HEK293 (cell line): ENCODE measurements at regions not wholly inside any gene's neighbourhood (a gene's known extent, or its start where the extent isn't known, plus 50 kb on each side); places are given as distances from the start of the nearest gene placed in this dataset.

ENCODE experiments used
- CTCF ChIA-PET: fragments of 350-600 bp; formaldehyde crosslinking; extraction: SDS; loops from one replicate; lab custom pipeline; 2021; ENCODE audit warnings: antibody characterized with exemption; lab: Yijun Ruan, JAX
- POLR2A ChIA-PET: fragments of 300-600 bp; formaldehyde crosslinking; extraction: SDS; loops from one replicate; lab custom pipeline; 2020; ENCODE audit warnings: antibody characterized with exemption, inconsistent platforms; lab: Yijun Ruan, JAX
- H3K27ac ChIP-seq: fragments of 200-500 bp; sonication (Bioruptor generic); 2 replicates; pipeline ENCODE4 v1.5.1; 2014; ENCODE audit warnings: low read depth, low read length, control low read depth, inconsistent platforms; ENCODE audit errors: extremely low read depth
- H3K36me3 ChIP-seq, 2 experiments: fragments of 200-500 bp in 1 of 2; sonication (Bioruptor generic) in 1 of 2; 1 replicate in 1 of 2; 2 replicates in 1 of 2; pipeline ENCODE4 v1.5.1; 2014 to 2017; ENCODE audit warnings: inconsistent platforms in 2 of 2, low read length in 2 of 2; ENCODE audit not compliant: control insufficient read depth in 2 of 2, insufficient read depth in 1 of 2
- H3K4me1 ChIP-seq: fragments of 200-500 bp; sonication (Bioruptor generic); 2 replicates; pipeline ENCODE4 v1.5.1; 2014; ENCODE audit warnings: mild to moderate bottlenecking, low read length, inconsistent platforms; ENCODE audit not compliant: control insufficient read depth, insufficient read depth
- H3K4me3 ChIP-seq: 2 replicates; pipeline ENCODE4 v1.5.1; 2011; ENCODE audit warnings: low read depth, mild to moderate bottlenecking, control low read depth, low read length, moderate library complexity
- H3K9me3 ChIP-seq: fragments of 200-500 bp; sonication (Bioruptor generic); 2 replicates; pipeline ENCODE4 v1.5.1; 2014; ENCODE audit warnings: low read depth, low read length, inconsistent platforms; ENCODE audit not compliant: control insufficient read depth, insufficient read depth
- BCL11A ChIP-seq: fragments of 450-650 bp; formaldehyde crosslinking; IDR thresholded peaks from 2 replicates; pipeline ENCODE4 v1.5.1; 2016; ENCODE audit warnings: low read depth, missing biosample characterization, missing genetic modification characterization
- GLI2 ChIP-seq: fragments of 450-650 bp; formaldehyde crosslinking; IDR thresholded peaks from 2 replicates; pipeline ENCODE4; 2017; ENCODE audit warnings: missing biosample characterization, missing genetic modification characterization, low read depth, borderline replicate concordance
- SCRT1 ChIP-seq: fragments of 450-650 bp; formaldehyde crosslinking; IDR thresholded peaks from 2 replicates; pipeline ENCODE4 v1.5.1; 2016; ENCODE audit warnings: missing biosample characterization, missing genetic modification characterization, borderline replicate concordance
- YY2 ChIP-seq: fragments of 450-650 bp; formaldehyde crosslinking; IDR thresholded peaks from 2 replicates; pipeline ENCODE4 v1.5.1; 2016; ENCODE audit warnings: missing biosample characterization, missing genetic modification characterization
- ZEB2 ChIP-seq: fragments of 450-650 bp; formaldehyde crosslinking; IDR thresholded peaks from 2 replicates; pipeline ENCODE4 v1.5.1; 2016; ENCODE audit warnings: missing biosample characterization, missing genetic modification characterization
- ZFP3 ChIP-seq: fragments of 450-650 bp; formaldehyde crosslinking; IDR thresholded peaks from 2 replicates; pipeline ENCODE4 v1.5.1; 2016; ENCODE audit warnings: low read depth, missing biosample characterization, missing genetic modification characterization
- ZNF10 ChIP-seq: fragments of 450-650 bp; formaldehyde crosslinking; IDR thresholded peaks from 2 replicates; pipeline ENCODE4 v1.5.1; 2017; ENCODE audit warnings: missing biosample characterization, missing genetic modification characterization
- ZNF112 ChIP-seq: fragments of 450-650 bp; formaldehyde crosslinking; IDR thresholded peaks from 2 replicates; pipeline ENCODE4 v1.5.0; 2017; ENCODE audit warnings: missing biosample characterization, missing genetic modification characterization
- ZNF391 ChIP-seq: fragments of 450-650 bp; formaldehyde crosslinking; IDR thresholded peaks from 2 replicates; pipeline ENCODE4 v1.5.1; 2016; ENCODE audit warnings: low read depth, missing biosample characterization, missing genetic modification characterization, borderline replicate concordance
- ZNF48 ChIP-seq: fragments of 450-650 bp; formaldehyde crosslinking; IDR thresholded peaks from 2 replicates; pipeline ENCODE4 v1.5.1; 2016; ENCODE audit warnings: missing biosample characterization, missing genetic modification characterization
- ZNF544 ChIP-seq: fragments of 450-650 bp; formaldehyde crosslinking; IDR thresholded peaks from 2 replicates; pipeline ENCODE4 v1.5.0; 2017; ENCODE audit warnings: missing biosample characterization, missing genetic modification characterization
- ZNF560 ChIP-seq: fragments of 450-650 bp; formaldehyde crosslinking; IDR thresholded peaks from 2 replicates; pipeline ENCODE4 v1.5.1; 2017; ENCODE audit warnings: missing biosample characterization, missing genetic modification characterization, borderline replicate concordance
- ZNF585B ChIP-seq: fragments of 450-650 bp; formaldehyde crosslinking; IDR thresholded peaks from 2 replicates; pipeline ENCODE4 v1.5.1; 2016; ENCODE audit warnings: missing biosample characterization, missing genetic modification characterization
- ZNF626 ChIP-seq: fragments of 450-650 bp; sonication (Bioruptor Pico); formaldehyde crosslinking; IDR thresholded peaks from 2 replicates; pipeline ENCODE4 v1.5.1; 2018; ENCODE audit warnings: missing biosample characterization, missing genetic modification characterization, inconsistent platforms
- ZNF629 ChIP-seq: fragments of 450-650 bp; formaldehyde crosslinking; IDR thresholded peaks from 2 replicates; pipeline ENCODE4 v1.5.1; 2017; ENCODE audit warnings: missing biosample characterization, missing genetic modification characterization
- ZNF747 ChIP-seq: fragments of 450-650 bp; formaldehyde crosslinking; IDR thresholded peaks from 2 replicates; pipeline ENCODE4 v1.5.1; 2016; ENCODE audit warnings: missing biosample characterization, missing genetic modification characterization
- ZSCAN23 ChIP-seq: fragments of 450-650 bp; formaldehyde crosslinking; IDR thresholded peaks from 2 replicates; pipeline ENCODE4 v1.5.1; 2016; ENCODE audit warnings: missing biosample characterization, missing genetic modification characterization
- TF ChIP-seq, protein P1 (sequence below): fragments of 450-650 bp; formaldehyde crosslinking; IDR thresholded peaks from 2 replicates; pipeline ENCODE4 v1.5.1; 2016; ENCODE audit warnings: missing biosample characterization, missing genetic modification characterization
- TF ChIP-seq, protein P2 (sequence below): sonication (generic); formaldehyde crosslinking; IDR thresholded peaks from 2 replicates; pipeline ENCODE4 v1.8.1; 2022; ENCODE audit warnings: mild to moderate bottlenecking, moderate library complexity, missing genetic modification reagents
- TF ChIP-seq, protein P3 (sequence below): fragments of 450-650 bp; formaldehyde crosslinking; IDR thresholded peaks from 2 replicates; pipeline ENCODE4 v1.5.1; 2016; ENCODE audit warnings: missing biosample characterization, missing genetic modification characterization, low read depth
- TF ChIP-seq, protein P4 (sequence below): fragments of 450-650 bp; formaldehyde crosslinking; IDR thresholded peaks from 2 replicates; pipeline ENCODE4 v1.5.1; 2016; ENCODE audit warnings: missing biosample characterization, missing genetic modification characterization

DNA sequence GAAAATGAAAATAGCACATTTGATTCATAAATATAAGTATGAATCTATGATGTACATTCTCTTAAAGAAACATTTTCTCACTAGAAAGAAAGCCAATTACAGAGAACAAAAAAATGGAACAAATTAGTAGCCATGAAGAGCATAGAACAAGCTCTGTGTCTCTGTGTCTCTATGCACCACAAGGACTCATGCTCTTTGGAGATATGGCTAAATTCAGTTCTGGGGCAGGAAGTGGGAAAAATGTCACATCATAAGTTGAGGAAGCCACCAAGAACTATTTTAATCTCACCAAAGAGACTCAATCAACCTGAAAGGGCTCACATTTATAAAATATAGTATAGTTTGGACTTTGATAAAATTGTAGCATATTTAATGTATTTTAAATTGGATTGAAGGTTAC lies 1259.8 kb upstream of the GJE1 start:
- Histone ChIP-seq H3K4me1 (no peaks in the 10 kb centered on the region), H3K9me3 (no peaks in the 10 kb centered on the region), H3K36me3 (no peaks in the 10 kb centered on the region), H3K4me3 (no peak overlapping the region), H3K27ac (no peak overlapping the region)
- ChIA-PET CTCF (no interaction called here), POLR2A (interaction anchor here (0.6 kb wide), 1 partner anchor 698 kb away, joined by 3 read pairs; no protein-coding TSS in a partner anchor)
- no peak for TF ChIP-seq ZNF629 (tag by site-specific recombination)
- no peak for TF ChIP-seq BCL11A (tag by site-specific recombination)
- TF ChIP-seq YY2 (tag by site-specific recombination), result no peak
- TF ChIP-seq, protein P1, sequence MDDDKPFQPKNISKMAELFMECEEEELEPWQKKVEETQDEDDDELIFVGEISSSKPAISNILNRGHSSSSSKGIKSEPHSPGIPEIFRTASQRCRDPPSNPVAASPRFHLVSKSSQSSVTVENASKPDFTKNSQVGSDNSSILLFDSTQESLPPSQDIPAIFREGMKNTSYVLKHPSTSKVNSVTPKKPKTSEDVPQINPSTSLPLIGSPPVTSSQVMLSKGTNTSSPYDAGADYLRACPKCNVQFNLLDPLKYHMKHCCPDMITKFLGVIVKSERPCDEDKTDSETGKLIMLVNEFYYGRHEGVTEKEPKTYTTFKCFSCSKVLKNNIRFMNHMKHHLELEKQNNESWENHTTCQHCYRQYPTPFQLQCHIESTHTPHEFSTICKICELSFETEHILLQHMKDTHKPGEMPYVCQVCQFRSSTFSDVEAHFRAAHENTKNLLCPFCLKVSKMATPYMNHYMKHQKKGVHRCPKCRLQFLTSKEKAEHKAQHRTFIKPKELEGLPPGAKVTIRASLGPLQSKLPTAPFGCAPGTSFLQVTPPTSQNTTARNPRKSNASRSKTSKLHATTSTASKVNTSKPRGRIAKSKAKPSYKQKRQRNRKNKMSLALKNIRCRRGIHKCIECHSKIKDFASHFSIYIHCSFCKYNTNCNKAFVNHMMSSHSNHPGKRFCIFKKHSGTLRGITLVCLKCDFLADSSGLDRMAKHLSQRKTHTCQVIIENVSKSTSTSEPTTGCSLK (tag by site-specific recombination), result no peak
- TF ChIP-seq GLI2, result no peak
- no peak for TF ChIP-seq ZNF585B (tag by site-specific recombination)

DNA sequence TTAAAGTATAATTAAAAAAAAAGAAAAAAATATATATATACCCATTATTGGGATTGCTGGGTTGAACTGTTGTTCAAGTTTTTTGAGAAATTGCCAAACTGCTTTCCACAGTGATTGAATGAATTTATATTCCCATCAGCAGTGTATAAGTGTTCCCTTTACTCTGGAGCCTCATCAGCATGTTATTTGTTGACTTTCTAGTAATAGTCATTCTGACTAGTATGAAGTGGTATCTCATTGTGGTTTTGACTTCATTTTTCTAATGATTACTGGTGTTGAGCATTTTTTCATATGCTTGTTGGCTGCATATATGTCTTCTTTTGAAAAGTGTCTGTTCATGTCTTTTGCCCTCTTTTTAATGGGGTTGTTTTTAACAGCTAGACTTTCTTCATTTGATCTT lies 1260.8 kb upstream of the GJE1 start:
- no peaks in the 10 kb centered on the region for H3K36me3 ChIP-seq
- no peak overlapping the region for H3K27ac ChIP-seq
- no peaks in the 10 kb centered on the region for H3K4me1 ChIP-seq
- no peak for TF ChIP-seq ZNF10
- TF ChIP-seq, protein P2, sequence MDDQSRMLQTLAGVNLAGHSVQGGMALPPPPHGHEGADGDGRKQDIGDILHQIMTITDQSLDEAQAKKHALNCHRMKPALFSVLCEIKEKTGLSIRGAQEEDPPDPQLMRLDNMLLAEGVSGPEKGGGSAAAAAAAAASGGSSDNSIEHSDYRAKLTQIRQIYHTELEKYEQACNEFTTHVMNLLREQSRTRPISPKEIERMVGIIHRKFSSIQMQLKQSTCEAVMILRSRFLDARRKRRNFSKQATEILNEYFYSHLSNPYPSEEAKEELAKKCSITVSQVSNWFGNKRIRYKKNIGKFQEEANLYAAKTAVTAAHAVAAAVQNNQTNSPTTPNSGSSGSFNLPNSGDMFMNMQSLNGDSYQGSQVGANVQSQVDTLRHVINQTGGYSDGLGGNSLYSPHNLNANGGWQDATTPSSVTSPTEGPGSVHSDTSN, result no peak
- TF ChIP-seq ZEB2 (tag by site-specific recombination), result no peak
- TF ChIP-seq ZNF391 (tag by site-specific recombination), result no peak
- no peak for TF ChIP-seq ZNF112 (tag by site-specific recombination)
- no peak for TF ChIP-seq ZNF747
- TF ChIP-seq ZNF560, result no peak
- TF ChIP-seq, protein P3, sequence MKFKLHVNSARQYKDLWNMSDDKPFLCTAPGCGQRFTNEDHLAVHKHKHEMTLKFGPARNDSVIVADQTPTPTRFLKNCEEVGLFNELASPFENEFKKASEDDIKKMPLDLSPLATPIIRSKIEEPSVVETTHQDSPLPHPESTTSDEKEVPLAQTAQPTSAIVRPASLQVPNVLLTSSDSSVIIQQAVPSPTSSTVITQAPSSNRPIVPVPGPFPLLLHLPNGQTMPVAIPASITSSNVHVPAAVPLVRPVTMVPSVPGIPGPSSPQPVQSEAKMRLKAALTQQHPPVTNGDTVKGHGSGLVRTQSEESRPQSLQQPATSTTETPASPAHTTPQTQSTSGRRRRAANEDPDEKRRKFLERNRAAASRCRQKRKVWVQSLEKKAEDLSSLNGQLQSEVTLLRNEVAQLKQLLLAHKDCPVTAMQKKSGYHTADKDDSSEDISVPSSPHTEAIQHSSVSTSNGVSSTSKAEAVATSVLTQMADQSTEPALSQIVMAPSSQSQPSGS (tag by site-specific recombination), result no peak
- no peak for TF ChIP-seq ZNF626
- TF ChIP-seq ZSCAN23, result no peak
- TF ChIP-seq SCRT1, result no peak
- TF ChIP-seq, protein P4, sequence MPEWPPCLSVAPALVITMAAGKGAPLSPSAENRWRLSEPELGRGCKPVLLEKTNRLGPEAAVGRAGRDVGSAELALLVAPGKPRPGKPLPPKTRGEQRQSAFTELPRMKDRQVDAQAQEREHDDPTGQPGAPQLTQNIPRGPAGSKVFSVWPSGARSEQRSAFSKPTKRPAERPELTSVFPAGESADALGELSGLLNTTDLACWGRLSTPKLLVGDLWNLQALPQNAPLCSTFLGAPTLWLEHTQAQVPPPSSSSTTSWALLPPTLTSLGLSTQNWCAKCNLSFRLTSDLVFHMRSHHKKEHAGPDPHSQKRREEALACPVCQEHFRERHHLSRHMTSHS (tag by site-specific recombination), result no peak
- TF ChIP-seq ZNF544 (tag by site-specific recombination), result no peak
- TF ChIP-seq ZNF48 (tag by site-specific recombination), result no peak
- TF ChIP-seq ZFP3 (tag by site-specific recombination), result no peak
- POLR2A ChIA-PET, result no interaction called here
- no peaks in the 10 kb centered on the region for H3K9me3 ChIP-seq
- CTCF ChIA-PET, result no interaction called here
- H3K4me3 ChIP-seq, result no peak overlapping the region
